GM23338 (cell line): ENCODE measurements at regions not wholly inside any gene's neighbourhood (a gene's known extent, or its start where the extent isn't known, plus 50 kb on each side); places are given as distances from the start of the nearest gene placed in this dataset.

Source experiments
- ATAC-seq: fragments of 200-7000 bp; cut with Tn5 transposase; 3 replicates; pipeline ENCODE4 v1.9.1; 2020
- DNase-seq: peaks from one replicate; pipeline ENCODE4 v3.0.0-alpha.2; 2015; ENCODE audit warnings: low spot score
- H2AFZ ChIP-seq: fragments of 200-600 bp; sonication (generic); 2 replicates; pipeline ENCODE4 v1.8.0; 2016; ENCODE audit warnings: antibody characterized with exemption, mild to moderate bottlenecking, moderate library complexity
- H3F3A ChIP-seq: fragments of 200-600 bp; sonication (generic); replicated peaks from 2 replicates; pipeline ENCODE4 v1.8.0; 2017; ENCODE audit warnings: antibody characterized with exemption, mixed run types, low read depth
- H3K27ac ChIP-seq: fragments of 200-600 bp; sonication (generic); 2 replicates; pipeline ENCODE4 v1.6.1; 2016; ENCODE audit warnings: low read depth
- H3K27me3 ChIP-seq: fragments of 200-600 bp; sonication (generic); 2 replicates; pipeline ENCODE4 v1.8.0; 2016; ENCODE audit warnings: mild to moderate bottlenecking, mixed run types, moderate library complexity; ENCODE audit not compliant: insufficient read depth
- H3K36me3 ChIP-seq: fragments of 200-600 bp; sonication (generic); 2 replicates; pipeline ENCODE4 v1.8.0; 2016; ENCODE audit warnings: mild to moderate bottlenecking; ENCODE audit not compliant: insufficient read depth
- H3K4me1 ChIP-seq: fragments of 200-600 bp; sonication (generic); 2 replicates; pipeline ENCODE4 v1.8.0; 2016; ENCODE audit warnings: mild to moderate bottlenecking, moderate library complexity; ENCODE audit not compliant: insufficient read depth
- H3K4me2 ChIP-seq: fragments of 200-600 bp; sonication (generic); 2 replicates; pipeline ENCODE4 v1.7.1; 2017; ENCODE audit warnings: mixed run types
- H3K4me3 ChIP-seq: fragments of 200-600 bp; sonication (generic); 2 replicates; pipeline ENCODE4 v1.6.1; 2016; ENCODE audit warnings: mixed run types
- H3K79me2 ChIP-seq: fragments of 200-600 bp; sonication (generic); replicated peaks from 2 replicates; pipeline ENCODE4 v1.8.0; 2017; ENCODE audit warnings: mild to moderate bottlenecking; ENCODE audit not compliant: insufficient read depth
- H3K9me2 ChIP-seq: fragments of 200-600 bp; sonication (generic); 2 replicates; pipeline ENCODE4 v1.8.0; 2017; ENCODE audit not compliant: insufficient read depth
- H4K20me1 ChIP-seq: fragments of 200-600 bp; sonication (generic); replicated peaks from 2 replicates; pipeline ENCODE4 v1.8.0; 2017; ENCODE audit warnings: mild to moderate bottlenecking; ENCODE audit not compliant: insufficient read depth
- H3K27ac Mint-ChIP-seq: 2 replicates; pipeline ENCODE4 v1.8.0; 2020; ENCODE audit warnings: inconsistent platforms, mild to moderate bottlenecking, moderate library complexity, mixed read lengths
- H3K27me3 Mint-ChIP-seq: 3 replicates; pipeline ENCODE4 v1.8.0; 2022; ENCODE audit warnings: low read depth, mild to moderate bottlenecking, moderate library complexity, mixed read lengths, inconsistent platforms; ENCODE audit not compliant: insufficient read depth, poor library complexity
- H3K36me3 Mint-ChIP-seq: 3 replicates; pipeline ENCODE4 v1.8.0; 2021; ENCODE audit warnings: low read depth, mild to moderate bottlenecking, inconsistent platforms, moderate library complexity, mixed read lengths
- H3K4me1 Mint-ChIP-seq: 3 replicates; pipeline ENCODE4 v1.8.0; 2020; ENCODE audit warnings: mild to moderate bottlenecking, inconsistent platforms, mixed read lengths
- H3K4me3 Mint-ChIP-seq: 3 replicates; pipeline ENCODE4 v1.8.0; 2021; ENCODE audit warnings: moderate library complexity, mild to moderate bottlenecking, inconsistent platforms, mixed read lengths
- H3K9me3 Mint-ChIP-seq: 3 replicates; pipeline ENCODE4 v1.8.0; 2020; ENCODE audit warnings: moderate library complexity, mild to moderate bottlenecking, inconsistent platforms, mixed read lengths
- CREB1 ChIP-seq: fragments of 250-450 bp; sonication (Bioruptor Pico); IDR thresholded peaks from 2 replicates; pipeline ENCODE4 v1.5.0; 2020; ENCODE audit warnings: low read depth, mild to moderate bottlenecking, moderate library complexity
- EZH2 ChIP-seq: fragments of 200-600 bp; sonication (generic); IDR thresholded peaks from one replicate; pipeline ENCODE4 v1.8.0; 2017; ENCODE audit warnings: antibody characterized with exemption, mild to moderate bottlenecking, low read depth; ENCODE audit not compliant: unreplicated experiment
- EZH2phosphoT487 ChIP-seq: fragments of 200-600 bp; sonication (generic); IDR thresholded peaks from one replicate; pipeline ENCODE4 v1.8.1; 2018; ENCODE audit warnings: antibody characterized with exemption; ENCODE audit not compliant: unreplicated experiment
- JUNB ChIP-seq: IDR thresholded peaks from one replicate; pipeline ENCODE4 v1.6.1; 2016; ENCODE audit warnings: antibody characterized with exemption; ENCODE audit not compliant: unreplicated experiment
- NANOG ChIP-seq: IDR thresholded peaks from 2 replicates; pipeline ENCODE4 v1.6.1; 2016; ENCODE audit warnings: antibody characterized with exemption, borderline replicate concordance
- POLR2AphosphoS5 ChIP-seq: IDR thresholded peaks from 2 replicates; pipeline ENCODE4 v1.6.1; 2016; ENCODE audit warnings: antibody characterized with exemption, low read depth
- ZNF114 ChIP-seq: fragments of 250-450 bp; sonication (Bioruptor Pico); IDR thresholded peaks from 2 replicates; pipeline ENCODE4 v1.5.0; 2020; ENCODE audit warnings: mild to moderate bottlenecking, moderate library complexity
- ZNF331 ChIP-seq: fragments of 250-450 bp; sonication (Bioruptor Pico); IDR thresholded peaks from 2 replicates; pipeline ENCODE4 v1.5.0; 2020; ENCODE audit warnings: low read depth, mild to moderate bottlenecking, moderate library complexity
- TF ChIP-seq, protein P1 (sequence below): fragments of 250-450 bp; sonication (Bioruptor Pico); IDR thresholded peaks from 2 replicates; pipeline ENCODE4 v1.5.0; 2020; ENCODE audit warnings: mild to moderate bottlenecking, moderate library complexity

DNA sequence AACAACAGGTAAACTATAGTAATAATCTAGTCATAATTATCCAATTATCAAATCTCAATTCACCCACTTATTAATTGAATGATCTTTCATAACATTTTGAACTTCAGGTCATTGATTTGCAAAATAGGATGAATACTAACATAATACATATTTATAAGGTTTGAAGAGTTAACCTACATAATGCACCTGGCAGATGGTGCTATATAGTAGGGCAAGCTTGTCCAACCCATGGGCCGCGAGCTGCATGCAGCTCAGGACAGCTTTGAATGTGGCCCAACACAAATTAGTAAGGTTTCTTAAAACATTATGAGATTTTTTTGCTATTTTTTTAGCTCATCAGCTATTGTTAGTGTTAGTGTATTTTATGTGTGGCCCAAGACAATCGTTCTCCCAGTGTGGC lies 815.8 kb upstream of the ID2 start (continued):
- TF ChIP-seq, protein P1, sequence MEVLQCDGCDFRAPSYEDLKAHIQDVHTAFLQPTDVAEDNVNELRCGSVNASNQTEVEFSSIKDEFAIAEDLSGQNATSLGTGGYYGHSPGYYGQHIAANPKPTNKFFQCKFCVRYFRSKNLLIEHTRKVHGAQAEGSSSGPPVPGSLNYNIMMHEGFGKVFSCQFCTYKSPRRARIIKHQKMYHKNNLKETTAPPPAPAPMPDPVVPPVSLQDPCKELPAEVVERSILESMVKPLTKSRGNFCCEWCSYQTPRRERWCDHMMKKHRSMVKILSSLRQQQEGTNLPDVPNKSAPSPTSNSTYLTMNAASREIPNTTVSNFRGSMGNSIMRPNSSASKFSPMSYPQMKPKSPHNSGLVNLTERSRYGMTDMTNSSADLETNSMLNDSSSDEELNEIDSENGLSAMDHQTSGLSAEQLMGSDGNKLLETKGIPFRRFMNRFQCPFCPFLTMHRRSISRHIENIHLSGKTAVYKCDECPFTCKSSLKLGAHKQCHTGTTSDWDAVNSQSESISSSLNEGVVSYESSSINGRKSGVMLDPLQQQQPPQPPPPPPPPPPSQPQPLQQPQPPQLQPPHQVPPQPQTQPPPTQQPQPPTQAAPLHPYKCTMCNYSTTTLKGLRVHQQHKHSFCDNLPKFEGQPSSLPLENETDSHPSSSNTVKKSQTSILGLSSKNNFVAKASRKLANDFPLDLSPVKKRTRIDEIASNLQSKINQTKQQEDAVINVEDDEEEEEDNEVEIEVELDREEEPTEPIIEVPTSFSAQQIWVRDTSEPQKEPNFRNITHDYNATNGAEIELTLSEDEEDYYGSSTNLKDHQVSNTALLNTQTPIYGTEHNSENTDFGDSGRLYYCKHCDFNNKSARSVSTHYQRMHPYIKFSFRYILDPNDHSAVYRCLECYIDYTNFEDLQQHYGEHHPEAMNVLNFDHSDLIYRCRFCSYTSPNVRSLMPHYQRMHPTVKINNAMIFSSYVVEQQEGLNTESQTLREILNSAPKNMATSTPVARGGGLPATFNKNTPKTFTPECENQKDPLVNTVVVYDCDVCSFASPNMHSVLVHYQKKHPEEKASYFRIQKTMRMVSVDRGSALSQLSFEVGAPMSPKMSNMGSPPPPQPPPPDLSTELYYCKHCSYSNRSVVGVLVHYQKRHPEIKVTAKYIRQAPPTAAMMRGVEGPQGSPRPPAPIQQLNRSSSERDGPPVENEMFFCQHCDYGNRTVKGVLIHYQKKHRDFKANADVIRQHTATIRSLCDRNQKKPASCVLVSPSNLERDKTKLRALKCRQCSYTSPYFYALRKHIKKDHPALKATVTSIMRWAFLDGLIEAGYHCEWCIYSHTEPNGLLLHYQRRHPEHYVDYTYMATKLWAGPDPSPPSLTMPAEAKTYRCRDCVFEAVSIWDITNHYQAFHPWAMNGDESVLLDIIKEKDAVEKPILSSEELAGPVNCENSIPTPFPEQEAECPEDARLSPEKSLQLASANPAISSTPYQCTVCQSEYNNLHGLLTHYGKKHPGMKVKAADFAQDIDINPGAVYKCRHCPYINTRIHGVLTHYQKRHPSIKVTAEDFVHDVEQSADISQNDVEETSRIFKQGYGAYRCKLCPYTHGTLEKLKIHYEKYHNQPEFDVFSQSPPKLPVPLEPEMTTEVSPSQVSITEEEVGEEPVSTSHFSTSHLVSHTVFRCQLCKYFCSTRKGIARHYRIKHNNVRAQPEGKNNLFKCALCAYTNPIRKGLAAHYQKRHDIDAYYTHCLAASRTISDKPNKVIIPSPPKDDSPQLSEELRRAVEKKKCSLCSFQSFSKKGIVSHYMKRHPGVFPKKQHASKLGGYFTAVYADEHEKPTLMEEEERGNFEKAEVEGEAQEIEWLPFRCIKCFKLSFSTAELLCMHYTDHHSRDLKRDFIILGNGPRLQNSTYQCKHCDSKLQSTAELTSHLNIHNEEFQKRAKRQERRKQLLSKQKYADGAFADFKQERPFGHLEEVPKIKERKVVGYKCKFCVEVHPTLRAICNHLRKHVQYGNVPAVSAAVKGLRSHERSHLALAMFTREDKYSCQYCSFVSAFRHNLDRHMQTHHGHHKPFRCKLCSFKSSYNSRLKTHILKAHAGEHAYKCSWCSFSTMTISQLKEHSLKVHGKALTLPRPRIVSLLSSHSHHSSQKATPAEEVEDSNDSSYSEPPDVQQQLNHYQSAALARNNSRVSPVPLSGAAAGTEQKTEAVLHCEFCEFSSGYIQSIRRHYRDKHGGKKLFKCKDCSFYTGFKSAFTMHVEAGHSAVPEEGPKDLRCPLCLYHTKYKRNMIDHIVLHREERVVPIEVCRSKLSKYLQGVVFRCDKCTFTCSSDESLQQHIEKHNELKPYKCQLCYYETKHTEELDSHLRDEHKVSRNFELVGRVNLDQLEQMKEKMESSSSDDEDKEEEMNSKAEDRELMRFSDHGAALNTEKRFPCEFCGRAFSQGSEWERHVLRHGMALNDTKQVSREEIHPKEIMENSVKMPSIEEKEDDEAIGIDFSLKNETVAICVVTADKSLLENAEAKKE (CRISPR knock-in tag), result no peak
- no peak for TF ChIP-seq EZH2
- no peak for TF ChIP-seq CREB1 (CRISPR knock-in tag)

DNA sequence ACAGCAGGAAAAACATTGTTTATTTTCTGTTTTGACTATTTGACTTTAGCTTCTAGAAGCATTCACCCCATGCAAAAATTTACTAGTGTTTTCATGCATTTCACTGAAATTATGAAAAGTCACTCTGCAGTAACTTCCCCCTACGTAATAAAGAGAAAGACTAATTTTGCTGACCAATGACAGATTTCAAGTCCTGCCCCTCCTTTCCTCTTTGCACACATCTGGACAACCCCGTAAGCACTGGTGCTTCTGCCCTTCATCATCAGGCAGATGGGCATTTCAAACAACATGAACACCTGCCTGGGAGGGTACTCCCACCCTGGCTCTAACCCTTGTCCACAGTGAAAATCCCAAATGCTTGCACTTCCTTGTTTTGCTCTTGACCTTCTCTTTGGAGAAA lies 815.0 kb upstream of the ID2 start:
- Histone ChIP-seq H3K27ac (no peak overlapping the region), H3K27me3 (no peaks in the 10 kb centered on the region), H3K4me3 (no peak overlapping the region), H3F3A (peaks cover 4% of the 10 kb centered on the region; the same call in 1 of the 2 replicates), H3K4me2 (no peak overlapping the region), H3K9me2 (peaks cover 16% of the 10 kb centered on the region), H2AFZ (no peak overlapping the region), H3K79me2 (0 out of 2 replicates have a peak, but pooled peaks cover 5% of the 10 kb centered on the region), H3K4me1 (peaks cover 21% of the 10 kb centered on the region), H3K36me3 (no peaks in the 10 kb centered on the region), H4K20me1 (no peaks in the 10 kb centered on the region)
- DNase-seq (no peak), ATAC-seq (no peak)
- H3K27ac Mint-ChIP-seq, result no peak overlapping the region
- H3K9me3 Mint-ChIP-seq, result no peaks in the 10 kb centered on the region; the same call in 2 of the 3 replicates
- H3K4me3 Mint-ChIP-seq, result no peak overlapping the region
- H3K36me3 Mint-ChIP-seq, result peaks cover 26% of the 10 kb centered on the region
- H3K4me1 Mint-ChIP-seq, result peaks cover 14% of the 10 kb centered on the region
- H3K27me3 Mint-ChIP-seq, result peaks cover 9% of the 10 kb centered on the region
- TF ChIP-seq EZH2 (no peak), POLR2AphosphoS5 (no peak), ZNF331 (CRISPR knock-in tag) (no peak), JUNB (no peak), NANOG (no peak), EZH2phosphoT487 (no peak), ZNF114 (no peak), CREB1 (CRISPR knock-in tag) (no peak)
- TF ChIP-seq, protein P1 (CRISPR knock-in tag), result no peak
